Sciatic nerve (tissue), 2 donors: ENCODE measurements at regions not wholly inside any gene's neighbourhood (a gene's known extent, or its start where the extent isn't known, plus 50 kb on each side); places are given as distances from the start of the nearest gene placed in this dataset.
"Not testable (repeated sequence)": the region's sequence is repeated elsewhere in the genome, so short reads cannot be mapped to it uniquely, and the experiment has no call there.

Source experiments
- ATAC-seq: fragments of 200-7000 bp; cut with Tn5 transposase; one replicate; pipeline ENCODE4 v1.9.1; 2020; ENCODE audit warnings: mild to moderate bottlenecking, moderate library complexity
- DNase-seq: peaks from one replicate; pipeline ENCODE4 v3.0.0-alpha.2; 2020; ENCODE audit warnings: low spot score
- intact Hi-C: fragments of 100-400 bp; cut with DNase I; formaldehyde crosslinking; loops from one replicate; pipeline ENCODE4 v1.14.2; 2022
- donor health status: DM: no; HTN: no; CAD: no.
- donor health status: DM: no; HTN: no; CAD: no.

DNA sequence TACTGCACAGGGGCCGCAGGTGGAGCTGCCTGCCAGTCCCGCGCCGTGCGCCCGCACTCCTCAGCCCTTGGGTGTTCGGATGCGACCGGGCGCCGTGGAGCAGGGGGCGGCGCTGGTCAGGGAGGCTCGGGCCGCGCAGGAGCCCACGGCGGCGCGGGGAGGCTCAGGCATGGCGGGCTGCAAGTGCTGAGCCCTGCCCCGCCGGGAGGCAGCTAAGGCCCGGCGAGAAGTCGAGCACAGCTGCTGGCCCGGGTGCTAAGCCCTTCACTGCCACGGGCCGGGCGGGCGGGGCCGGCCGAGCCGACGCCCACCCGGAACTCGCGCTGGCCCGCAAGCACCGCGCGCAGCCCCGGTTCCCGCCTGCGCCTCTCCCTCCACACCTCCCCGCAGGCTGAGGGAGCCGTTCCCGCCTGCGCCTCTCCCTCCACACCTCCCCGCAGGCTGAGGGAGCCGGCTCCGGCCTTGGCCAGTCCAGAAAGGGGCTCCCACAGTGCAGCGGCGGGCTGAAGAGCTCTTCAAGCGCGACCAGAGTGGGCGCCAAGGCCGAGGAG is 653.7 kb downstream of the NR2F2 start:
- ATAC-seq, intact Hi-C loops, DNase-seq: not testable (repeated sequence)

DNA sequence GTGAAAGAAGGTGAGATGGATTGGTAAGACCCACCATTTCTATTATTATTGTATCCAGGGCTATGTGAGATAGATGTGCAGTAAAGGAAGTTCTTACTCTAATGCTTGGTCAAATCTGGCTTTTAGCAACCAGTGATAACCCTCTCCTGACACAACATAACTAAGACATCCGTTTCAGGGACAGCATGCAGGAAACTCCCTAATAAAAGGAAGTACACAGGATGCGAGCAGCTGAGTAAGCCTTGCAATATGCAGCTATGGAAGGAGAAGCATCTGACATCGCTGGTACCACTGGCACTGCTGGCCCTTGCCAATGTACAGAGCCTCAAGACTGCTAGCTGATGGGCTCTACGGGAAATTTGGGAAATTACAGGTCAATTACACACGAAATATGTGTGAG is 662.3 kb downstream of the NR2F2 start:
- DNase-seq, result no peak
- intact Hi-C loops, result no loop called here
- ATAC-seq, result no peak

DNA sequence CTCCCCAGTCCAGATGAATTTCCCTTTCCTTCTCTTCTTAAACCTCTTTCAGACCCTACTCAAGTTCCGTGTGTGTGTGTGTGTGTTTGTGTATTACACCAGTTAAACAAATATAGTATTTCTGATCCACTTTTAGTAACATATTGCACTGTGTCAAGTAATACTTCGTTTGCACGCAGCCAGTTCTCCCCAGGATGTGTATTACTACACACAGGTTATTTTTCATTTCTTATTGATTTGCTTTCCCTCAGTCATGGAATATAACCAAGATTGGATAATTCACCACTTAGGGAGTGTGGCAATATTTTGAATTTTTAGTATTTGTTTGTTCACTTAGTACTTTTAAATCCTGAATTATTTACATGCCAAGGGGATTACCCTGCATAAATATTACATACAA is 667.0 kb downstream of the NR2F2 start:
- intact Hi-C loops, result no loop called here
- no peak for ATAC-seq
- DNase-seq, result no peak

DNA sequence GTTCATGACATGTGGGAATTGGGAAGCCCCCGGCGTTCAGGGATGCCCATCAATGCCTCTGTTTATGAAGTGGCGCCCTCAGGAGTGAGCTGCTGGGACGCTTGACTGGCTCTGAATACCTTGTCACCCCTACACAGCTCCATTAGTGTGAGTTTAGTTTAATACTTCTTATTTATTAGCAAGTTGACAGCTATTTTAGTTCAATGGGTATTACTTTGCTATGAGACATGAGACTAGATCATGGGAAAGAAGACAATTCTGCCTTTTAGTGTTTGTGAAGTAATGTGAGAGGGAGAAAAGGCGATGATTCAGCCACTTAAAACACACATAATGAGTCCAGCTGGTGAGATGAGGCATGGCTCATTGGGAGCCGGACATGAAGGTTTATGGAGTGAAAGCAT is 678.5 kb downstream of the NR2F2 start:
- no peak for DNase-seq
- ATAC-seq, result no peak
- intact Hi-C loops, result no loop called here

DNA sequence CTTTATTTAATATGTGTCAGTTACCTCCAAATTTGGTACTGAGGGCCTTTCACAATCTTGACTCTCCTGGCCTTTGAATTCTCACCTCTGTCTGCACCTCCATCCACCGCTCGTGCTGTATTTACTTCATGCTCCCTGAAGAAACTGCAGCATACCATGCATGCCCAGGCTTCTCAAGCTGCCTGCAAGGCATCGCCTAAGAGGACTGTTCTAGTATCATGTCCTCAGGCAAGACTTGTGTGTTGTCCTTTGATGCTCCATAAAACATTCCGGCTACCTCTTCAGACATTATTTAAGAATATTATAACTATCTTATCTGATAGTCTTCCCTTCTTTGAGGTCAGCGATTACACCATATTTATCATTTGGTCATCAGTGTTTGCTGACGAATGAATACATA is 682.5 kb downstream of the NR2F2 start:
- DNase-seq (no peak), ATAC-seq (no peak)
- intact Hi-C loops, result no loop called here

DNA sequence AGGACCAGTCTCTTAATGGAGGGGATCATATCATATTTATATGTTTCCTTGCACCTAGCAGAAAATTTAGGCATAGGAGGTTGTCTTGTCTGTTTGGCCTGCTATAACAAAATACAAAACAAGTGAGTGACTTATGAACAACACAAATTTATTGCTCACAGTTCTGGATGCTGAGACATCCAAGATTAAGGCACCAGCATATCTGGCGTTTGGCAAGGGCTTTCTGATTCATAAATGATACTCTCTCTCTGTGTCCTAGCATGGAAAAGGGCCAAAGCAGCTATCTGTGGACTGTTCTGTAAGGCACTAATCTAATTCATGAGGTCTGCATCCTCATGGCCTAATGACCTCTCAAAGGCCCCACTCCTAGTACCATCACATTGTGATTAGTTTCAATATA is 683.0 kb downstream of the NR2F2 start:
- DNase-seq, result no peak
- ATAC-seq, result no peak
- intact Hi-C loops, result no loop called here

DNA sequence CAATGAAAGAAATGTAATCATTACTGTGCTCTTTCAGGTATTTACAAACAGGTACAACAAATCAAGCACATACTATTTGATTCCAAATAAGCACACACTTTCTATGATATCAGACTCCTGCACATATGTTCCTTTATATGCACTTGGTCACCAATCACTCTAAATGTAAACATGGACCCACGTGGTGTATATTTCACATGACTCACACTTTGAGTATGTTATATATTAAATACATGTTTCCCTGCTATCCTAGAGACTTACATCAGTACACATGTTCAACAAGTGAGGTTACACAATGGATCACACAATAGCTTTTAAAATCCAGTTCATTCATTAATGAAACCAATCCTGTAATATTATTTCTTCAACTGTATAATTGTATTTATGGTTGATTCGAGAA is 683.5 kb downstream of the NR2F2 start:
- intact Hi-C loops, result no loop called here
- DNase-seq (no peak), ATAC-seq (no peak)

DNA sequence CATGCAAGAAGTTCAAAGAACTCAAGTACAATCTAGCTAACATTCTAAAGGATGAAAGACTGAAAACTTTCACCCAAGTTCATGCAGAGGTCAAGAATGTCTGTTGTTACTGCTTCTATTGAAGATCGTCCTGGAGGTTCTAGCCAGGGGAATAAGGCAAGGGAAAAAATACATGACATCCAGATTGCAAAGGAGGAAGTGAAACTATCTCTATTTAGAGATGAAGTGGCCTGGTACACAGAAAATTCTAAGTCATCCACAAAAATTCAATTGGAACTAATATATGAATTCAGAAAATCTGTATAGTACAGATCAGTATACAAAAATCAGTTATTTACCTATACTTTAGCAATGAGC is 693.0 kb downstream of the NR2F2 start:
- intact Hi-C loops, result no loop called here
- DNase-seq, result no peak
- ATAC-seq, result no peak

DNA sequence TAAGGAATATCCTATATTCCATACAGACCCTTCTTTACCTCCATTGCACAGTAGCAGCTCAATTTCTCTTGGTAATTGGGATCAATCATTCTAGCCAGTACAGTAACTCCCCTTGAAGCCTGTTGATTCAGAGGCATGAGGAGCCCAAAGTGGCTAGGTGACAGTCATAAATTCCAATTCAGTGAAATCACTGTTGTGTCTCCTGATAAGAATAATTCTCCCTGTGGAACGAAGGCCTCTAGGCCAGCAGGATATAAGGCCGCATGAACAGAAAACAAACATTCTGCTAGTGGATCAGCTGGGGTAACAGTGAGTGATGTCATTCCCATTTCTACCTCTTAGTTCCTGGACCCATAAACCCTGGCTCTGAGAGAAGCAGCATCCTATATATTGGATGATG is 696.3 kb downstream of the NR2F2 start:
- intact Hi-C loops, result no loop called here
- no peak for DNase-seq
- ATAC-seq, result no peak

DNA sequence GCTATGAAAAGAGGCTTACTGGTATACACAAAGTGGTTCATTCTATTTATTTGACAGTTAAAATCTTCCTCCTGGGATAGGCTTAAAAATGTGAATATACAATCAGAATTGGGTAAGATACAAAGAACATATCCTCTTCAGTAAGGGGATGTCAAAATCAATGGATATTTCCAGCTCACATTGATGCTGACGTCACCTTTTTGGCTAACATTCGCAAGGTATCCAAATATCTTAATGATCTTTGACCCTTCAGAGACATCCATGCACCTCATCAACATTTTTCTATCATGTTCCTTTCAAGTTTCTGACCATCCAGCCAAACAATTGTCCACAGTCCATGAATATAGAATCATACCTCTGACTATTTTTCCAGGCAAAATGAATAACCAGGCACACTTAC is 697.3 kb downstream of the NR2F2 start:
- DNase-seq (no peak), ATAC-seq (no peak)
- intact Hi-C loops, result no loop called here

DNA sequence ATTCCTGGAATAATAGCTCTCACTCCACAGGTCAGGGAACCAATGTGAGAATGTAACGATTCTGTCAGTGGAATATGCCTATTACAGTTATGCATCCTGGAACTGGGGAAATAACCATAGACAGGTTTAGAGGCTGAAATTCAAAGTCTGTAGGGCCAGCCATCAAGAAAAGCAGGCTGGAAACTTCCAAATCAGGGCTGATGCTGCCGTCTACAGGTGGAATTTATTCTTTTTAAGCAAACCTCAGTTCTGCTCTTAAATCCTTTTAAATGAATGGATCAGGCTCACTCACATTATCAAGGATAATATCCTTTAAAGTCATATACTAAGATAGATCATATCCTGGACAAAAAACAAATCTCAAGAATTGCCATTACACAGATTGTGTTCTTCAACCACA is 699.8 kb downstream of the NR2F2 start:
- DNase-seq (no peak), ATAC-seq (no peak)
- intact Hi-C loops, result no loop called here

DNA sequence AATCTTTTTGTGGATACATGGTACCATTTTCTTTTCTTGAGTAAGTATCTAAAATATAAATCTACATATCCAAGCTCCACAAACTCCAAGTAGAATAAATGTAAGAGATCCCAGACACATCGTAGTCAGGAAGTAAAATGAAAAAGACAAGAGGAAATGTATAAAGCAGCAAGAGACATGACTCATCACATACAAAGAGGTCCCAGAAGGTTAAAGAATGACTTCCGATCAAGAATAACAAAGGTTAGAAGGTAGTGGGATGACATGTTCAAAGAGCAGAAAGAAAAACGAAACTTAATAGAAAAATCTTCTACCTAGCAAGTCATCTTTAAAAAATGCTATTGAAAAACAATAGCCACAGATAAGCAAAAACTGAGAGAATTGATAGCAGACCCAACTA is 705.8 kb downstream of the NR2F2 start:
- DNase-seq (no peak), ATAC-seq (no peak)
- intact Hi-C loops, result no loop called here

DNA sequence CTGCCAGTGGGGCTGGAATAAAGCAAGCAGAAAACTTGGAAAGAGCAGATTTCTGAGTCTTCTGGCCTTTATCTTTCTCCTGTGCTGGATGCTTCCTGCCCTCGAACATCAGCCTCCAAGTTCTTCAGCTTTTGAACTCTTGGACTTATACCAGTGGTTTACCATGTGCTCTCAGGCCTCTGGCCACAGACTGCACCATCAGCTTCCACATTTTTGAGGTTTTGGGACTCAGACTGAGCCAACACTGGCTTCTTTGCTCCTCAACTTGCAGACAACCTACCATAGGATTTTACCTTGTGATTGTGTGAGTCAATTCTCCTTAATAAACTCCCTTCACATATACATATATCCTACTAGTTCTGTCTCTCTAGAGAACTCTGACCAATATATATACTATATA is 706.6 kb downstream of the NR2F2 start:
- ATAC-seq, result no peak
- intact Hi-C loops, result no loop called here
- no peak for DNase-seq

DNA sequence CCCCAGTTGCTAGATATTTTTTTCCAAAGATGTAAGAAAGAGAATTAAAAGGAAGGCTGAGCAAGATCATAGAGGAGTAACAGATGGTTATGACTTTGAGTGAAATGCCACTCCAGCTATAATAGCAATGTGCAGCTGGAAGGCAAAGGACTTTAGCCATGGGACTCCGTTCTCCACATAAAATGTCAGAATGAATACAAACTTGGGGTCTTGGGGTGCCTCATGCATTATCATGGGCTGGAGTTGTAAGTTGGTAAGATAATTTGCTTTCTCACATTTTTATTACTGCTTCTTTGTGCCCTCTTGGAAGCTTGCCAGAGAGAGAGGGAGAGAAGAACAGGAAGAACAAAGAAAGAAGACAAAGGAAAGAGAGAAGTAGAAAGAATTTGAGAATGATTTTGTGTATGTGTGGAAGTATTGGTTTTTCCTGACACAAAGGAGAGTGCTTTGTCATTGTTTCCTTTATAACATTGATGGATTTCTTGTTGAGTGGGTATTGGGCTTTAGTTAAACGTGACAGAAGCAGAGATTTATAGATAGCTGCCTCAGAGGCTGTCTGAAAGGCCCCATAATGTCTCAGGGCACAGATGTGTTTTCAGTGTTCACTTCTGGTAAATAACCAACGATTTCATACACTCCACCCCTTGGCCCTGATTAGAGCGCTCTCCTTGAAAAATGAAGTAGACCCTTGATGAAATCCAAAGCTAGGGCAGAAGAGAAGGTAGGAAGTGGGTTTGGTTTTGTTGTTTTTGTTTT is 715.3 kb downstream of the NR2F2 start:
- DNase-seq, result no peak
- ATAC-seq, result no peak
- intact Hi-C loops, result no loop called here

DNA sequence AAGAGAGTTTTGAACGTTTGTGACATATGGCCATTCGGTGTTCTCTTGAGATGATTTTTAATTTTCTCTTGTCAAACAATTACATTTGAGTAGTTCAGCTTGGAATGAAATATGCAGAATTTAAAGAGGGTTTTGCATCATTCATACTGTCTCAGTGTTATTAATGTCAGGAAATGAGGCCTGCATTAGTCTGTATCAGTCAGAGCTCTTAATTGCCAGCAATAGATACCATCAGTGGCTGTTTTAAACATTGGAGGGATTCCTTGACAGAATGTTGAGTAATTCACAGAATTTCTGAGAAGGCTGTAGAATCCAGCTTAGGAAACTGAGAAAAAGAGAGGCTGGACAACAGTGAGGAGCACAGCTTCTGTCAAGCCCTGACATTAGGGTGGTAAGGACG is 722.0 kb downstream of the NR2F2 start:
- DNase-seq, result no peak
- intact Hi-C loops, result loop anchor here (10.0 kb wide), 1 partner anchor 228 kb away; no protein-coding TSS in a partner anchor
- no peak for ATAC-seq

DNA sequence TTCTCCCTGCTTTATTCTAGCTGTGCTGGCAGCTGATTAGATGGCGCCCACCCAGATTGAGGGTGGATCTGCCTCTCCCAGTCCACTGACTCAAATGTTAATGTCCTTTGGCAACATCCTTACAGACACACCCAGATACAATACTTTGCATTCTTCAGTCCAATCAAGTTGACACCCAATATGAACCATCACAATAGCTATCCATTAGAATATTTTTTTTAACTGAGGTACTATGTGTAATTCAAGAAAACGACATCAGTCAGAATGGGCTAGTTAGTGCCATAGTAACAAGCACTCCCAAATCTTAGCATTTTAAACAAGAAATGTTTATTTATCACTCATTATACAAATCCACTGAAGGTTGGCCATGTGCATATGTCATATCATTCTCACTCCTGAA is 723.1 kb downstream of the NR2F2 start:
- ATAC-seq (no peak), DNase-seq (no peak)
- intact Hi-C loops, result loop anchor here (10.0 kb wide), 1 partner anchor 229 kb away; no protein-coding TSS in a partner anchor

DNA sequence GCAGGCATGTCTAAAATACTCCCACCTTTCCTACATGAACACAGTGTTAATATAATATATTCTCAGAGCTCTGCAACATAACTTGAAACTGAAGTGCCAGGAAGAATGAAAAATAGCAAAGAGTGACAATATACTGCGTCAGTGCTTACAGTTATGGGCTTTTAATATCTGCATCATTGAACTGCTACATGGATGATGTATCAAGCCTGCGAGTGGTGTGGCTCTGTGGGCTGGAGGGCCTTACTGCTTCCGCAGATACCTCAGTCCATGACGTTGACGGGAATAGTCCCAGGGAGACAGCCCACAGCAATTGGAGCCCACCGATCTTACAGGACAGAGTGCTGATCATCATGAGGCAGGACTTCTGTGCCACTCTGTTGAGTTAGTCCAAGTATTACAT is 727.0 kb downstream of the NR2F2 start:
- DNase-seq, result no peak
- ATAC-seq, result no peak
- intact Hi-C loops, result loop anchor here (10.0 kb wide), 1 partner anchor 233 kb away; no protein-coding TSS in a partner anchor

DNA sequence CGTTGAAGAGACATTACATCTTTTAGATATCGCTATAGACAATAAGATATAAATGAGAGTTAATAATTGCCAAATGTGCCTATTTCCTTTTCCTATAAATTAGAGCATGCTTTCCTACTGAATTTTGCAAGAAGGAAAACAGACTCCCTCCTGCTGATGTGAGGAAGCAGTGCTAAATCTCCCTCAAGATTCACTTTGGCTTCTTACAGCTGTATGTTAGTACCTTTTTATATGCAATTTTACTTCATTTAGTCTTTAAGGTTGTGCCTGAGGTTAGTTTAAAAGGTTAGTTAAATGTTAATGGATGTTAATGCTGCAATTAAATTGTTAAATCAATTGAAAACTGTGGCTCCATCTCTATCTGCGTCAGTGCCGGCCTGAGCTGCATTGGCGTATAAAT is 728.8 kb downstream of the NR2F2 start:
- intact Hi-C loops, result loop anchor here (10.0 kb wide), 1 partner anchor 234 kb away; no protein-coding TSS in a partner anchor
- no peak for DNase-seq
- ATAC-seq, result no peak

DNA sequence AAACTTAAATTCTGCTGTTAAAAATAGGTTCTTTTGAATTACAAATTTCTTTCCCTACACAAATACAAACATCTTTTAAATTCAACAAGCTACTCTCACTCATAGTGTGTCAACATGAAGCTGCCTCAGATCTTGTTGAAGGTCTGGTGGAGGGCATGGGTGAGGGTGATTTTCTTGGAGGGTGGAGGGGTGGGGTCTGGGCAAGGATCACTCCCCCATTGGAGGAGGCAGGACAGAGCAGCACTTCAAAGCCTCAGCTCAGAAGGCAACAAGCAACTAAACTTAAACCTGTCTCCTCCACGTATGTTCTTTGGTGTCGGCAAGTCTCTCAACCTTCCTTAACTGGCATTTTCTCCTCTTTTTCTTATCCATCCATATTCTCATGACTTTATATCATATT is 730.9 kb downstream of the NR2F2 start:
- ATAC-seq, result no peak
- intact Hi-C loops, result no loop called here

DNA sequence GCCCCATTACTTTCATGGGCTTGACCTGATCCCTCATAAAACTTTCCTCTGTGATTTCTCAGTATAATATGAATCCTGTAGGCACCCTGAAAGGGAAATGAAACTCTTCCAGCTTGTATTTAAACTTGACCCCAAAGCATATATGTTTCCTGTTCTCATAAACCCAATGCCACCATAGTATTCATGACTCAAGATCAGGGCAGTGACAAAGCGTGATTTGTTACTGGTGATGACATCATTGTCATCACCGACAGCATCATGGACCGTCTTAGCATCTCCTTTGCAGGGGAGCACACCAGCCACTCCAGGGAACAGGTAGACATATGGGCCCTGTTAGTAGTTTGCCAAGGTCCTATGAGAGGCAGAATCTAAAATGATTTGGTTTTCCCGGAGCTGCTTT is 741.2 kb downstream of the NR2F2 start:
- DNase-seq (no peak), ATAC-seq (no peak)
- intact Hi-C loops, result no loop called here

More for the DNA sequence above, 730.9 kb downstream of the NR2F2 start:
- DNase-seq, result no peak

DNA sequence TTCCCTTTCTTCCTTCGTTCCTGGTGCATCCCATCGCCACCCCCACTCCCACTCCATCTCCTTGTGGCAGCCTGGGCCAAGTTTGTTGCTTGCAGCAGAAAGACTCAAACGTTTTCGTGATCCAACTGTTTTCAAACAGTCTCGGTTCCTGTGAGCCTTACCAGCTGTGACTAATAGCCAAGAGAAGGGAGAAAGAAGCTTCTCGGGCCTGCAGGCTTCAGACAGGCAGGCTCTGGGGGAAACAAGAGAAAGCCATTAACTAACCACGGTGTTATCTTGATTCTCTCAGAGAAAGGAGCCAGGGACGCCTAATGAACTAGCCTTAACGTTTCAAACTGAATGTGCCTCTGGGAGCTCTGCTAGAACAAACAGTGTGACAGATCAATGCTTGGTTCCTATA is 742.0 kb downstream of the NR2F2 start:
- ATAC-seq (no peak), DNase-seq (no peak)
- intact Hi-C loops, result no loop called here
